ENCODE measurements at regions not wholly inside any gene's neighbourhood (a gene's known extent, or its start where the extent isn't known, plus 50 kb on each side); places are given as distances from the start of the nearest gene placed in this dataset.

DNA sequence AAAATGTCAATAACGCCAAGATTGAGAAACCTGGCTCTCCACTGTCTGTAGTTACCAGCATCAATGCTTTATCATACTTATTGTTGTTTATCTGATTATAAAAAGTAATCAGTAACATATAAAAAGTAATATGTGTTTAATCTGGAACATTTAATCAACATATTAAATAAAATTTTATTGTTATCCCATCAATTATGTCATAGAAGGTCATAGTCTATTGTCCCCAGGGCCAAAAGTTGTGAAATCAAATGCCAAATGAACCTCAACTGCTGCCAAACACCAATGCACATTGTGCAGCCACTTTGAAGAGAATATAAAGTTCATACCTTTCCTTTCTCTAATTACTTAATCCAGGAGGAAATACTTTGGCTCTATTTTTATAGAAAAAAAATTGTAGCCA is 106.6 kb downstream of the EOMES start:
- 93% methylated on average over 1 of the region's 1 CpG for WGBS (ENCODE audit: low lambda C conversion rate, missing lambda C conversion rate)
- no peaks in the 10 kb centered on the region for H3K9me3 ChIP-seq (ENCODE audit: low read depth)

DNA sequence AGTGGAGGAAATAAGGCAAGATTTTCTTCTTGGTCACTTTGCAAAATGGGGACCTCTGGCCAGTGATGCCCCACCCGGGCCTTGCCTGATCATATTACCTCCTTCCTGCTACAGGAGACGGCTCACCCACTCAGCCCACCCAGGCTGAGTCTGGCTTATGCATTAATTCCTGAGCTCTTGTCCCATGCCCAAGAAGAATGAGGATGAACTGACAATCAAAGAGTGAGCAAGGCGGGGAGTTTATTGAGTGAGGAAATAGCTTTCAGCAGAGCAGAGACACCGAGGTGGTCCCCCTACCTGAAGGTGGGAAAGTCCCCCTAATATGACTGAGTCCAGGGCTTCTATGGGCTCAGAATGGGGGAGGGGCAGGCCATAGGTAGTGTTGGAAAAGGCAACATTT is 107.5 kb downstream of the EOMES start:
- WGBS (ENCODE audit: low lambda C conversion rate, missing lambda C conversion rate), result 83% methylated on average over 4 of the region's 4 CpGs

More for the DNA sequence above, 106.6 kb downstream of the EOMES start:
- peaks cover 6% of the 10 kb centered on the region for H3K4me1 ChIP-seq (ENCODE audit: insufficient read depth)
- TF ChIP-seq EZH2 (IDR thresholded peaks at IDR 0.05; ENCODE audit: borderline replicate concordance) (no peak), EZH2phosphoT487 (IDR thresholded peaks at IDR 0.05; ENCODE audit: low read depth, severe bottlenecking, unreplicated experiment) (no peak)
- TF ChIP-seq, protein P1, sequence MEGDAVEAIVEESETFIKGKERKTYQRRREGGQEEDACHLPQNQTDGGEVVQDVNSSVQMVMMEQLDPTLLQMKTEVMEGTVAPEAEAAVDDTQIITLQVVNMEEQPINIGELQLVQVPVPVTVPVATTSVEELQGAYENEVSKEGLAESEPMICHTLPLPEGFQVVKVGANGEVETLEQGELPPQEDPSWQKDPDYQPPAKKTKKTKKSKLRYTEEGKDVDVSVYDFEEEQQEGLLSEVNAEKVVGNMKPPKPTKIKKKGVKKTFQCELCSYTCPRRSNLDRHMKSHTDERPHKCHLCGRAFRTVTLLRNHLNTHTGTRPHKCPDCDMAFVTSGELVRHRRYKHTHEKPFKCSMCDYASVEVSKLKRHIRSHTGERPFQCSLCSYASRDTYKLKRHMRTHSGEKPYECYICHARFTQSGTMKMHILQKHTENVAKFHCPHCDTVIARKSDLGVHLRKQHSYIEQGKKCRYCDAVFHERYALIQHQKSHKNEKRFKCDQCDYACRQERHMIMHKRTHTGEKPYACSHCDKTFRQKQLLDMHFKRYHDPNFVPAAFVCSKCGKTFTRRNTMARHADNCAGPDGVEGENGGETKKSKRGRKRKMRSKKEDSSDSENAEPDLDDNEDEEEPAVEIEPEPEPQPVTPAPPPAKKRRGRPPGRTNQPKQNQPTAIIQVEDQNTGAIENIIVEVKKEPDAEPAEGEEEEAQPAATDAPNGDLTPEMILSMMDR (IDR thresholded peaks at IDR 0.05; ENCODE audit: poor library complexity), result no peak
- no peak overlapping the region for H3K4me3 ChIP-seq
- no peaks in the 10 kb centered on the region for H3K36me3 ChIP-seq (replicated peaks; ENCODE audit: insufficient read depth, low read depth)
- no peaks in the 10 kb centered on the region for H3K27me3 ChIP-seq
- no peaks in the 10 kb centered on the region for H3K9me2 ChIP-seq (replicated peaks; ENCODE audit: insufficient read depth)
- no peaks in the 10 kb centered on the region for H4K20me1 ChIP-seq (ENCODE audit: insufficient read depth, poor library complexity, severe bottlenecking)
- no peak for DNase-seq (ENCODE audit: low spot score)
- H3K27ac ChIP-seq, result no peak overlapping the region
- no peak overlapping the region for H3K4me2 ChIP-seq
- H3K79me2 ChIP-seq, result no peaks in the 10 kb centered on the region
- H2AFZ ChIP-seq, result no peak overlapping the region

DNA sequence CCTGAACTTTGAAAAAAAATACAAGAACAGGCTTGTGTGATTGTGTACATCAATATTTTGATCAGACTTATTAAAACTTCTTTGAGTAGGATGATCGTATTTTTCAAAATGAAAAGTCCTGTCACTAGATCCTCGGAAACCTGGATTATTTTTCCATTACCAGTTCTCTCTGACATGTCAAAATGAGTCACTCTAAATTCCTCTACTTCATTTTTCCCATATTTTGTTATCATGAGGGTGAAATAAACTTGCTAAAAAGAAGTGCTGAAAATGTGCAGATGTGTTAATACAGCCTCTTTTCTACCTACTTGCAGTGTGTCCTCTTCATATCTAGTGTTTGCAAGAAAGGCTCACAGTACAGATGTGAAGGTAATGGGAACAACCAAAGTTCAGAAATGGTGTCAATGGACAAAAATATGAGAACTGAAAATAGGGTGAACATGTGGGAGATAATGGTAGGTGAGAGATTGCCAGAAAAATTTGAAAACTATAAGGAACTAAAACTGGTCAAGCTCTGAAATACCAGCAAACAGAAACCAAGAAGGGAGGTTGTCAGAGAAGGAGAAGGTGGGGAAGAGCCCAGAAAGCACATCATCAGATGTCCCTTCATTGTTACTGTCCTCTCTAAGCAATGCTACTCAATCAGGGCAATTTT is 108.2 kb downstream of the EOMES start:
- Histone ChIP-seq H3K4me1 (ENCODE audit: insufficient read depth) (peaks cover 6% of the 10 kb centered on the region), H3K9me3 (ENCODE audit: low read depth) (no peaks in the 10 kb centered on the region), H3K4me3 (no peak overlapping the region), H3K79me2 (no peaks in the 10 kb centered on the region), H3K27ac (no peak overlapping the region), H3K9me2 (replicated peaks; ENCODE audit: insufficient read depth) (no peaks in the 10 kb centered on the region), H4K20me1 (ENCODE audit: insufficient read depth, poor library complexity, severe bottlenecking) (no peaks in the 10 kb centered on the region), H3K4me2 (no peak overlapping the region), H3K27me3 (no peaks in the 10 kb centered on the region), H2AFZ (no peak overlapping the region), H3K36me3 (replicated peaks; ENCODE audit: insufficient read depth, low read depth) (no peaks in the 10 kb centered on the region)
- 94% methylated on average over 2 of the region's 2 CpGs for WGBS (ENCODE audit: low lambda C conversion rate, missing lambda C conversion rate)
- DNase-seq (ENCODE audit: low spot score), result no peak
- no peak for TF ChIP-seq EZH2 (IDR thresholded peaks at IDR 0.05; ENCODE audit: borderline replicate concordance)
- TF ChIP-seq EZH2phosphoT487 (IDR thresholded peaks at IDR 0.05; ENCODE audit: low read depth, severe bottlenecking, unreplicated experiment), result no peak
- TF ChIP-seq, protein P1 (IDR thresholded peaks at IDR 0.05; ENCODE audit: poor library complexity), result no peak

More for the DNA sequence above, 107.5 kb downstream of the EOMES start:
- Histone ChIP-seq H3K9me2 (replicated peaks; ENCODE audit: insufficient read depth) (no peaks in the 10 kb centered on the region), H3K79me2 (no peaks in the 10 kb centered on the region), H3K9me3 (ENCODE audit: low read depth) (no peaks in the 10 kb centered on the region), H3K4me2 (no peak overlapping the region), H3K4me3 (no peak overlapping the region), H3K27ac (no peak overlapping the region), H2AFZ (no peak overlapping the region), H4K20me1 (ENCODE audit: insufficient read depth, poor library complexity, severe bottlenecking) (no peaks in the 10 kb centered on the region), H3K36me3 (replicated peaks; ENCODE audit: insufficient read depth, low read depth) (no peaks in the 10 kb centered on the region), H3K27me3 (no peaks in the 10 kb centered on the region), H3K4me1 (ENCODE audit: insufficient read depth) (peaks cover 6% of the 10 kb centered on the region)
- no peak for TF ChIP-seq EZH2phosphoT487 (IDR thresholded peaks at IDR 0.05; ENCODE audit: low read depth, severe bottlenecking, unreplicated experiment)
- TF ChIP-seq, protein P1 (IDR thresholded peaks at IDR 0.05; ENCODE audit: poor library complexity), result no peak
- no peak for TF ChIP-seq EZH2 (IDR thresholded peaks at IDR 0.05; ENCODE audit: borderline replicate concordance)
- DNase-seq (ENCODE audit: low spot score), result no peak

Measured in hepatocyte (in vitro differentiated cells).